ENCODE measurements at regions not wholly inside any gene's neighbourhood (a gene's known extent, or its start where the extent isn't known, plus 50 kb on each side); places are given as distances from the start of the nearest gene placed in this dataset.

DNA sequence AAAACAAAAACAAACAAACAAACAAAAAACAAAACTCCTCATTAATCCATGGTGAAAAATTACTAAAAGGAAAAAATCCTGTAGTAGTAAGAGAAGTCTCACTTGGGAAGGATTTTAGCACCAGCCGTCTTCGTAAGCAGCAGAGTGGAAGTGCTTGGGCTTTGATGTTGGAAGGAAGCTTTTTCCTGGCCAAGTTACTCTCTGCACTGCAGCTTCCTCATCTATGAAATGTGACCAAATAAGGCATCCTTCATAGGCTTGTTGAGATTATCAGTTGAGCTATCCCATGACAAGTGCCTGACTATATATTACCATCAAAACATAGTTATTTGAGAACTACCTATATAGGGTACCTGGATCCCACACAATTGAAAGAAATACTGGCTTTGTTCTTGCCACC is 436.4 kb upstream of the ONECUT1 start:
- intact Hi-C loops (cut with micrococcal nuclease; ENCODE audit: unreplicated experiment) = no loop called here
- no peak for ATAC-seq

GRCh38 chr15:53225781-53226180 is 435.6 kb upstream of the ONECUT1 start:
- no peak for ATAC-seq
- TF ChIP-seq, protein P1, sequence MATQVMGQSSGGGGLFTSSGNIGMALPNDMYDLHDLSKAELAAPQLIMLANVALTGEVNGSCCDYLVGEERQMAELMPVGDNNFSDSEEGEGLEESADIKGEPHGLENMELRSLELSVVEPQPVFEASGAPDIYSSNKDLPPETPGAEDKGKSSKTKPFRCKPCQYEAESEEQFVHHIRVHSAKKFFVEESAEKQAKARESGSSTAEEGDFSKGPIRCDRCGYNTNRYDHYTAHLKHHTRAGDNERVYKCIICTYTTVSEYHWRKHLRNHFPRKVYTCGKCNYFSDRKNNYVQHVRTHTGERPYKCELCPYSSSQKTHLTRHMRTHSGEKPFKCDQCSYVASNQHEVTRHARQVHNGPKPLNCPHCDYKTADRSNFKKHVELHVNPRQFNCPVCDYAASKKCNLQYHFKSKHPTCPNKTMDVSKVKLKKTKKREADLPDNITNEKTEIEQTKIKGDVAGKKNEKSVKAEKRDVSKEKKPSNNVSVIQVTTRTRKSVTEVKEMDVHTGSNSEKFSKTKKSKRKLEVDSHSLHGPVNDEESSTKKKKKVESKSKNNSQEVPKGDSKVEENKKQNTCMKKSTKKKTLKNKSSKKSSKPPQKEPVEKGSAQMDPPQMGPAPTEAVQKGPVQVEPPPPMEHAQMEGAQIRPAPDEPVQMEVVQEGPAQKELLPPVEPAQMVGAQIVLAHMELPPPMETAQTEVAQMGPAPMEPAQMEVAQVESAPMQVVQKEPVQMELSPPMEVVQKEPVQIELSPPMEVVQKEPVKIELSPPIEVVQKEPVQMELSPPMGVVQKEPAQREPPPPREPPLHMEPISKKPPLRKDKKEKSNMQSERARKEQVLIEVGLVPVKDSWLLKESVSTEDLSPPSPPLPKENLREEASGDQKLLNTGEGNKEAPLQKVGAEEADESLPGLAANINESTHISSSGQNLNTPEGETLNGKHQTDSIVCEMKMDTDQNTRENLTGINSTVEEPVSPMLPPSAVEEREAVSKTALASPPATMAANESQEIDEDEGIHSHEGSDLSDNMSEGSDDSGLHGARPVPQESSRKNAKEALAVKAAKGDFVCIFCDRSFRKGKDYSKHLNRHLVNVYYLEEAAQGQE (IDR thresholded peaks at IDR 0.05; ENCODE audit: insufficient read depth in 1 of 2, low read depth in 2 of 2, low read length in 1 of 2) = no peak
- TF ChIP-seq POLR2AphosphoS5 (IDR thresholded peaks at IDR 0.05; ENCODE audit: low read depth, low read length) (no peak), TCF7L2 (IDR thresholded peaks at IDR 0.05; ENCODE audit: low read depth, low read length) (no peak), SIN3A (IDR thresholded peaks at IDR 0.05; ENCODE audit: borderline replicate concordance, insufficient read depth, low read depth, low read length) (no peak)
- TF ChIP-seq, protein P2, sequence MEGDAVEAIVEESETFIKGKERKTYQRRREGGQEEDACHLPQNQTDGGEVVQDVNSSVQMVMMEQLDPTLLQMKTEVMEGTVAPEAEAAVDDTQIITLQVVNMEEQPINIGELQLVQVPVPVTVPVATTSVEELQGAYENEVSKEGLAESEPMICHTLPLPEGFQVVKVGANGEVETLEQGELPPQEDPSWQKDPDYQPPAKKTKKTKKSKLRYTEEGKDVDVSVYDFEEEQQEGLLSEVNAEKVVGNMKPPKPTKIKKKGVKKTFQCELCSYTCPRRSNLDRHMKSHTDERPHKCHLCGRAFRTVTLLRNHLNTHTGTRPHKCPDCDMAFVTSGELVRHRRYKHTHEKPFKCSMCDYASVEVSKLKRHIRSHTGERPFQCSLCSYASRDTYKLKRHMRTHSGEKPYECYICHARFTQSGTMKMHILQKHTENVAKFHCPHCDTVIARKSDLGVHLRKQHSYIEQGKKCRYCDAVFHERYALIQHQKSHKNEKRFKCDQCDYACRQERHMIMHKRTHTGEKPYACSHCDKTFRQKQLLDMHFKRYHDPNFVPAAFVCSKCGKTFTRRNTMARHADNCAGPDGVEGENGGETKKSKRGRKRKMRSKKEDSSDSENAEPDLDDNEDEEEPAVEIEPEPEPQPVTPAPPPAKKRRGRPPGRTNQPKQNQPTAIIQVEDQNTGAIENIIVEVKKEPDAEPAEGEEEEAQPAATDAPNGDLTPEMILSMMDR (IDR thresholded peaks at IDR 0.05) = no peak
- Histone ChIP-seq H3K27ac (ENCODE audit: low read length) (no peak overlapping the region), H3K9me3 (ENCODE audit: control insufficient read depth, insufficient read depth, low read depth, low read length) (no peaks in the 10 kb centered on the region), H3K4me1 (ENCODE audit: control insufficient read depth, insufficient read depth, low read length) (no peaks in the 10 kb centered on the region), H3K4me3 (ENCODE audit: low read depth in 2 of 2, low read length in 2 of 2) (no peak overlapping the region), H3K36me3 (ENCODE audit: control insufficient read depth, insufficient read depth, low read length) (no peaks in the 10 kb centered on the region), H3K27me3 (ENCODE audit: control insufficient read depth, insufficient read depth, low read length) (no peaks in the 10 kb centered on the region)
- ChIA-PET POLR2A (no interaction called here), CTCF (no interaction called here)
- DNase-seq (ENCODE audit: low read depth, low spot score) = no peak
- intact Hi-C loops (cut with micrococcal nuclease; ENCODE audit: unreplicated experiment) (no loop called here), in situ Hi-C loops (cut with HindIII; ENCODE audit: low pct_unique_long_range_greater_than_20kb, low sequenced_read_pairs) (no loop called here)
- no TSS peak for BruUV-seq (replicated peaks)

More for the DNA sequence above, 436.4 kb upstream of the ONECUT1 start:
- Histone ChIP-seq H3K4me1 (ENCODE audit: control insufficient read depth, insufficient read depth, low read length) (no peaks in the 10 kb centered on the region), H3K4me3 (ENCODE audit: low read depth in 2 of 2, low read length in 2 of 2) (no peak overlapping the region), H3K27ac (ENCODE audit: low read length) (no peak overlapping the region), H3K27me3 (ENCODE audit: control insufficient read depth, insufficient read depth, low read length) (no peaks in the 10 kb centered on the region), H3K9me3 (ENCODE audit: control insufficient read depth, insufficient read depth, low read depth, low read length) (no peaks in the 10 kb centered on the region), H3K36me3 (ENCODE audit: control insufficient read depth, insufficient read depth, low read length) (no peaks in the 10 kb centered on the region)
- TF ChIP-seq TCF7L2 (IDR thresholded peaks at IDR 0.05; ENCODE audit: low read depth, low read length) = no peak
- TF ChIP-seq, protein P1 (IDR thresholded peaks at IDR 0.05; ENCODE audit: insufficient read depth in 1 of 2, low read depth in 2 of 2, low read length in 1 of 2) = no peak
- TF ChIP-seq, protein P2 (IDR thresholded peaks at IDR 0.05) = no peak
- TF ChIP-seq SIN3A (IDR thresholded peaks at IDR 0.05; ENCODE audit: borderline replicate concordance, insufficient read depth, low read depth, low read length) = no peak
- no peak for TF ChIP-seq POLR2AphosphoS5 (IDR thresholded peaks at IDR 0.05; ENCODE audit: low read depth, low read length)
- CTCF ChIA-PET = no interaction called here
- POLR2A ChIA-PET = no interaction called here
- in situ Hi-C loops (cut with HindIII; ENCODE audit: low pct_unique_long_range_greater_than_20kb, low sequenced_read_pairs) = no loop called here
- no TSS peak for BruUV-seq (replicated peaks)
- no peak for DNase-seq (ENCODE audit: low read depth, low spot score)
